Activated CD8-positive, alpha-beta T cell treated with anti-CD3 and anti-CD28 coated beads for 36 hours (primary cell): ENCODE measurements at regions not wholly inside any gene's neighbourhood (a gene's known extent, or its start where the extent isn't known, plus 50 kb on each side); places are given as distances from the start of the nearest gene placed in this dataset.
A peak's percentile ranks its signal among the peaks of the same experiment; 100 is the strongest.

ENCODE experiments used
- ATAC-seq: fragments of 200-7000 bp; cut with Tn5 transposase; one replicate; pipeline ENCODE4 v1.10.0; 2021; ENCODE audit warnings: mild to moderate bottlenecking, moderate library complexity
- CTCF ChIA-PET: fragments of 350-600 bp; sonication (Branson Sonifier 250); formaldehyde crosslinking; loops from one replicate; lab custom pipeline; 2021; ENCODE audit warnings: antibody characterized with exemption; lab: Charles Lee
- POLR2A ChIA-PET: fragments of 350-600 bp; sonication (Branson Sonifier 250); formaldehyde crosslinking; loops from one replicate; lab custom pipeline; 2021; ENCODE audit warnings: antibody characterized with exemption; lab: Charles Lee
- DNase-seq: peaks from one replicate; pipeline ENCODE4 v3.0.0-alpha.2; 2020
- H3K27ac Mint-ChIP-seq: one replicate; pipeline ENCODE4 v1.8.0; 2021; ENCODE audit warnings: mild to moderate bottlenecking, mixed read lengths
- H3K27me3 Mint-ChIP-seq: one replicate; pipeline ENCODE4 v1.8.0; 2021; ENCODE audit warnings: mixed read lengths
- H3K36me3 Mint-ChIP-seq: one replicate; pipeline ENCODE4 v1.8.0; 2021; ENCODE audit warnings: low read depth, mixed read lengths
- H3K4me1 Mint-ChIP-seq: one replicate; pipeline ENCODE4 v1.8.0; 2021; ENCODE audit warnings: low read depth, mixed read lengths
- H3K4me3 Mint-ChIP-seq: one replicate; pipeline ENCODE4 v1.8.0; 2021; ENCODE audit warnings: mild to moderate bottlenecking, moderate library complexity, mixed read lengths
- H3K9me3 Mint-ChIP-seq: one replicate; pipeline ENCODE4 v1.8.0; 2021; ENCODE audit warnings: mixed read lengths
- CTCF ChIP-seq: fragments of 200-600 bp; IDR thresholded peaks from one replicate; pipeline ENCODE4 v1.8.0; 2022; ENCODE audit warnings: antibody characterized with exemption, mild to moderate bottlenecking
- intact Hi-C: fragments of 100-400 bp; cut with micrococcal nuclease; formaldehyde crosslinking; loops from one replicate; pipeline ENCODE4 v1.10.0; 2022

GRCh38 chr6:99151634-99152346, 197.7 kb downstream of the FAXC start:
- Mint-ChIP-seq H3K36me3 (no peaks in the 10 kb centered on the region), H3K9me3 (no peaks in the 10 kb centered on the region), H3K27me3 (peaks cover 8% of the 10 kb centered on the region), H3K4me1 (no peaks in the 10 kb centered on the region), H3K4me3 (no peak overlapping the region), H3K27ac (no peak overlapping the region)
- ChIA-PET POLR2A (no interaction called here), CTCF (interaction anchor here (0.7 to 1.4 kb wide), 9 partner anchors 11 to 380 kb away, joined by 3 to 10 read pairs (median 4); no protein-coding TSS in a partner anchor)
- intact Hi-C loops, result no loop called here
- ATAC-seq (peak; percentile 74), DNase-seq (peak; percentile 72)
- peak; percentile 63 for TF ChIP-seq CTCF

DNA sequence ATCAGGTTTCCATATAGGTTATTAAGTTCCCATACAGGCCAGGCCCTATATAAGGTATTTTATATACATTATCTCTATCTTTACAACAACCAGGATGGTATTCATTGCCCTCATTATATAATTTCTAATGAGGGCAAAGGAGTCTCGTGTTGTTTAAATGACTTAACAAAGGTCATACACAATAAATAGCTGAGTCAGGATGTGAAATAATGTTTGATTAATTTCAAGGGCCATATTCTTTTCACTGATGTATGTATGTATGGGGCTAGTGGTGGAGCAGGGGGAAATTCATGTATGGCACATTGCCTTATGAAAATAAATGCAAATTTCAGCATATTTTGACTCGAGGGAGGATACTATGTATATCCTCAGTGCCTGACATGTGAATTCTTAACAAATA, 200.7 kb downstream of the FAXC start:
- CTCF ChIA-PET, result no interaction called here
- no peak for TF ChIP-seq CTCF
- ATAC-seq (no peak), DNase-seq (no peak)
- Mint-ChIP-seq H3K4me1 (no peaks in the 10 kb centered on the region), H3K27ac (no peak overlapping the region), H3K9me3 (no peaks in the 10 kb centered on the region), H3K4me3 (no peak overlapping the region), H3K36me3 (no peaks in the 10 kb centered on the region), H3K27me3 (peaks cover 11% of the 10 kb centered on the region)
- intact Hi-C loops, result no loop called here
- POLR2A ChIA-PET, result no interaction called here

DNA sequence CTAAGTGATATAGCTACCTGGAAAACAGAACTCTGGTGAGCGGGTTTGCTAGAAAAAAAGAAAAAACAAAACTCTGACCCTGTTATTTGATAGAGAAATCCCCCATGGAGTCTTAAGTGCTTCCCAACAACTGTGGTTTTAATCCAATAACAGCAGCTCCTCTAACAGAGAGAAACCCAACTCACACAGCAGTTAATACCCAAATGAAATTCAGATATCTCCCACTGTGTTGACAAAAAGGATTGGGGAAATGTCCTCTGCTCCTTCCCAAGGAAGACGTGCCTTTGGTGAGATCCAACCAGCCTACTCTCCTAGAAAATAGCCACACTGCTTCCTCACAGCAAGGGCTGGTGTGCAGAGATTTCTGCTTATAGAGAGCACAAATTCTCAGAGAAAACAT, 200.4 kb upstream of the FBXL4 start:
- DNase-seq, result no peak
- CTCF ChIA-PET, result interaction anchor here (2.3 kb wide), 1 partner anchor 10 kb away, joined by 8 read pairs; no protein-coding TSS in a partner anchor
- Mint-ChIP-seq H3K4me1 (no peaks in the 10 kb centered on the region), H3K4me3 (no peak overlapping the region), H3K36me3 (no peaks in the 10 kb centered on the region), H3K9me3 (no peaks in the 10 kb centered on the region), H3K27ac (no peak overlapping the region), H3K27me3 (peaks cover 9% of the 10 kb centered on the region)
- POLR2A ChIA-PET, result no interaction called here
- no peak for TF ChIP-seq CTCF
- ATAC-seq, result no peak
- intact Hi-C loops, result no loop called here

DNA sequence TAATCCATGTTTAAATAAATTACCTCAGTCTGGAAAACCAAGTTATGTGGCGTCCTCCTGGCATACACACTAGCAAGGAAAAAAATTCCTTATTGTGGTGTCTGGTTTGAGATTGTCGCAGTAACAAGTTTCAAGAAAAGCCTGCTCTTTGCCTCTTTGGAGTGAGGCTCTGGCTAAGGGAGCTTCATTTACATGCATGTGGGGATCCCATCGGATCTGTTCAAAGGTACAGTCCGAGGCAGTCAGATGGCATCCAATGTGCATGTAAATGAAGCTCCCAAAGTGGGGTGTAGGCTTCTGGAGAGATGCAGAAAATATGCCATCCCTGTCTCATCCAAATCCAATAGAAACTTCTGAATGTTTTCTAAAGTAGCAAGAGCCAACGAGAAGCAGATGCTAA, 199.5 kb upstream of the FBXL4 start:
- Mint-ChIP-seq H3K27ac (no peak overlapping the region), H3K4me1 (no peaks in the 10 kb centered on the region), H3K9me3 (no peaks in the 10 kb centered on the region), H3K36me3 (no peaks in the 10 kb centered on the region), H3K27me3 (peaks cover 7% of the 10 kb centered on the region), H3K4me3 (no peak overlapping the region)
- ChIA-PET POLR2A (no interaction called here), CTCF (interaction anchor here (1.6 to 2.5 kb wide), 3 partner anchors 9 to 95 kb away, joined by 3 to 15 read pairs (median 8); no protein-coding TSS in a partner anchor)
- intact Hi-C loops, result no loop called here
- no peak for DNase-seq
- TF ChIP-seq CTCF, result no peak
- no peak for ATAC-seq

DNA sequence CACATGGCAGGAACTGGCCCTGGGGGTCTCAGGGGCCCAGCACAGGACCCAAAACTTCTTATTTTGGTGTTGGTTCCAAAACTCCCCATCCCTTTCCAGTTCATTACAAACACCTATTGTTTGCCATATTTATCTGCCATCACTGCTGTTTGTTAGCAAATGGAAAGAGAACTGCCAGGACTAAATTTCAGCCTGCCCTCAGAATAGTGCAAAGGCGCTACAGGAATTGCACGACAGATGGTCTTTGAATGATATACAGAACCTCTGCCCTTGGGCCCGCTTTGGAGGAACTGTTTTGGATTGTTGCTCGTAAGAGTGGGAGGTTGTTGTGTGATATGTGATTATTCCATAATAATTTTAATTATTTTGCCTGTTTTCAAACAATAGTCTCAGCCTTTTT, 199.0 kb upstream of the FBXL4 start:
- Mint-ChIP-seq H3K9me3 (no peaks in the 10 kb centered on the region), H3K27ac (no peak overlapping the region), H3K27me3 (peaks cover 6% of the 10 kb centered on the region), H3K4me1 (no peaks in the 10 kb centered on the region), H3K36me3 (no peaks in the 10 kb centered on the region), H3K4me3 (no peak overlapping the region)
- POLR2A ChIA-PET, result no interaction called here
- CTCF ChIA-PET, result interaction anchor here (1.6 to 2.5 kb wide), 3 partner anchors 9 to 95 kb away, joined by 3 to 15 read pairs (median 8); no protein-coding TSS in a partner anchor
- DNase-seq, result no peak
- no peak for TF ChIP-seq CTCF
- ATAC-seq, result no peak
- intact Hi-C loops, result no loop called here
